ENCODE measurements at regions not wholly inside any gene's neighbourhood (a gene's known extent, or its start where the extent isn't known, plus 50 kb on each side); places are given as distances from the start of the nearest gene placed in this dataset.
A peak's percentile ranks its signal among the peaks of the same experiment; 100 is the strongest.

DNA sequence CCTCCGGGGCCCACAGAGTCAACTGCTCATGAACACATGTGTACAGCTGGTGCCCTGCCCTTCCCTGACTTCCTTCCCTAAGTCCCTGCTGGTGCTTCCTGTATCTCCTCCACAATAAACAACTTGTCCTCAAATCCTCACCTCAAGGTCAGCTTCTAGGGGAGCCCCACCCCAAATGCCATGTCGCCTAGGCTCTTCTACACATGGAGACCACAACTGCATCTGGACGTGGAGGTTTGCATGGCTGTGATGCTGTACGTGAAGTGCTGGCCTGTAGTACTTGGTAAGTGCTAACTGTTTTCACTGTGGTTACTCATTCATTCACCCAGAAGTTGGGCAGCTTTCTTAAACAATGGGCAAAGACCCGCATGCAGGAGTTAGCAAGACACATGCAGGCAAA is 359.5 kb downstream of the SHANK2 start:
- no peak for TF ChIP-seq CTCF (IDR thresholded peaks at IDR 0.05)
- DNase-seq = peak; percentile 40
- intact Hi-C loops (cut with DNase I) = no loop called here

GRCh38 chr11:70894566-70895365 is 357.6 kb downstream of the SHANK2 start:
- peaks cover 6% of the 10 kb centered on the region for H3K9me3 ChIP-seq
- no peak overlapping the region for H3K4me3 ChIP-seq
- no peaks in the 10 kb centered on the region for H3K4me1 ChIP-seq
- TF ChIP-seq CTCF (IDR thresholded peaks at IDR 0.05) = no peak
- DNase-seq = peak; percentile 23
- no peaks in the 10 kb centered on the region for H3K27me3 ChIP-seq (ENCODE audit: low read depth)
- intact Hi-C loops (cut with DNase I) = no loop called here
- ATAC-seq = no peak
- no peak overlapping the region for H3K27ac ChIP-seq
- H3K36me3 ChIP-seq = no peaks in the 10 kb centered on the region

More for the DNA sequence above, 359.5 kb downstream of the SHANK2 start:
- no peak overlapping the region for H3K27ac ChIP-seq
- no peak overlapping the region for H3K4me3 ChIP-seq
- H3K36me3 ChIP-seq = no peaks in the 10 kb centered on the region
- no peaks in the 10 kb centered on the region for H3K27me3 ChIP-seq (ENCODE audit: low read depth)
- H3K9me3 ChIP-seq = peaks cover 6% of the 10 kb centered on the region
- H3K4me1 ChIP-seq = no peaks in the 10 kb centered on the region
- no peak for ATAC-seq

GRCh38 chr11:70895366-70895670 is 357.1 kb downstream of the SHANK2 start:
- Histone ChIP-seq H3K27ac (no peak overlapping the region), H3K9me3 (peaks cover 6% of the 10 kb centered on the region), H3K27me3 (ENCODE audit: low read depth) (no peaks in the 10 kb centered on the region), H3K4me3 (no peak overlapping the region), H3K4me1 (no peaks in the 10 kb centered on the region), H3K36me3 (no peaks in the 10 kb centered on the region)
- TF ChIP-seq CTCF (IDR thresholded peaks at IDR 0.05) = no peak
- ATAC-seq = no peak
- intact Hi-C loops (cut with DNase I) = no loop called here
- DNase-seq = peak; percentile 17

DNA sequence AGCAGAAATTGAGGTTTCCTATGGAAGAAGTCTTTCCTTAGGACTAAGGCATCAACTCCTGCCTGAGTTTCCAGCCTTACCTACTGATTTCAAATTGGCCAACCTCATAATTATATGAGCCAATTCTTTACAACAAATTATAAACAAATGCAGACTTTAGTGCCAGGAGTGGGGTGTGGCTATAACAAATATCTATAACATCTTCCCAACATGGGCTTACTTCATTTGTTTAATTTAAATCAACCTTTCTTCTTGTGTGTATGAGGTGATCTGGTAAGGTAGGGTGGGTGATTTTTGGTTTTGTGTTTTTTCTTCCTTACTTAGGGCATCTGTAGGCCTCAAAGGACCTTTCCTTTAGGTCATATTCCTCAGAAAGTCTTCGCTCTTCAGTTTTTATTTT is 354.9 kb downstream of the SHANK2 start:
- H3K9me3 ChIP-seq = peaks cover 6% of the 10 kb centered on the region
- H3K4me3 ChIP-seq = no peak overlapping the region
- TF ChIP-seq CTCF (IDR thresholded peaks at IDR 0.05) = no peak
- ATAC-seq = no peak
- DNase-seq = no peak
- H3K4me1 ChIP-seq = no peaks in the 10 kb centered on the region
- no peaks in the 10 kb centered on the region for H3K36me3 ChIP-seq
- intact Hi-C loops (cut with DNase I) = no loop called here
- H3K27ac ChIP-seq = no peak overlapping the region
- no peaks in the 10 kb centered on the region for H3K27me3 ChIP-seq (ENCODE audit: low read depth)

GRCh38 chr11:70899616-70900015 is 352.8 kb downstream of the SHANK2 start:
- no peak overlapping the region for H3K27ac ChIP-seq
- intact Hi-C loops (cut with DNase I) = no loop called here
- no peaks in the 10 kb centered on the region for H3K4me1 ChIP-seq
- H3K9me3 ChIP-seq = peaks cover 6% of the 10 kb centered on the region
- no peak overlapping the region for H3K4me3 ChIP-seq
- H3K36me3 ChIP-seq = no peaks in the 10 kb centered on the region
- ATAC-seq (no peak), DNase-seq (peak; percentile 10)
- TF ChIP-seq CTCF (IDR thresholded peaks at IDR 0.05) = no peak
- no peaks in the 10 kb centered on the region for H3K27me3 ChIP-seq (ENCODE audit: low read depth)

Data from lower lobe of right lung (tissue), 2 donors.